Loucy (cell line): ENCODE measurements at regions not wholly inside any gene's neighbourhood (a gene's known extent, or its start where the extent isn't known, plus 50 kb on each side); places are given as distances from the start of the nearest gene placed in this dataset.

Source experiments
- EZH2phosphoT487 ChIP-seq: fragments of 200-600 bp; IDR thresholded peaks from 2 replicates; pipeline ENCODE4 v1.6.1; 2018; ENCODE audit warnings: antibody characterized with exemption, mild to moderate bottlenecking, moderate library complexity, borderline replicate concordance
- TF ChIP-seq, protein P1 (sequence below): fragments of 200-600 bp; sonication (generic); conservative IDR thresholded peaks from 2 replicates; pipeline ENCODE4 v1.5.1; 2014; ENCODE audit warnings: mild to moderate bottlenecking, antibody characterized with exemption, low read length

DNA sequence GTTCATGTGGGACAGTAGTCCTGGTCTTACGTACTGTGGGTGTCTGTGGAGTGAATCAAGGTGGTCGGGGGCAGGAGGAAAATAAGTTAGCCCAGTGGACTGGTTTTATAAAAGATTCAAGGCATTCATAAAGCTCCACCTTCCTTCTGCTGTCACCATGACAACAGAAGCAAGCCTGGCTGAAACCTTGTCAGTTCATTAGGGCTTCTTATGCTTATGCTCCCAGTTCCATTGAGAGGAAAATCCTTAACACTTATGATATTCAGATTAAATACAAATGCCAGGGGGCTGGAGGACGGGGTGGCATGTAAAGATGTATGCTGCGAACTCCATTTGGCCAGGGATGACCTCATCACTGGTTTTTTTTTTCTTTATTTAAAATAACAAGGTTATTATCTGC lies 283.1 kb upstream of the ATP10A start:
- no peak for TF ChIP-seq EZH2phosphoT487
- TF ChIP-seq, protein P1, sequence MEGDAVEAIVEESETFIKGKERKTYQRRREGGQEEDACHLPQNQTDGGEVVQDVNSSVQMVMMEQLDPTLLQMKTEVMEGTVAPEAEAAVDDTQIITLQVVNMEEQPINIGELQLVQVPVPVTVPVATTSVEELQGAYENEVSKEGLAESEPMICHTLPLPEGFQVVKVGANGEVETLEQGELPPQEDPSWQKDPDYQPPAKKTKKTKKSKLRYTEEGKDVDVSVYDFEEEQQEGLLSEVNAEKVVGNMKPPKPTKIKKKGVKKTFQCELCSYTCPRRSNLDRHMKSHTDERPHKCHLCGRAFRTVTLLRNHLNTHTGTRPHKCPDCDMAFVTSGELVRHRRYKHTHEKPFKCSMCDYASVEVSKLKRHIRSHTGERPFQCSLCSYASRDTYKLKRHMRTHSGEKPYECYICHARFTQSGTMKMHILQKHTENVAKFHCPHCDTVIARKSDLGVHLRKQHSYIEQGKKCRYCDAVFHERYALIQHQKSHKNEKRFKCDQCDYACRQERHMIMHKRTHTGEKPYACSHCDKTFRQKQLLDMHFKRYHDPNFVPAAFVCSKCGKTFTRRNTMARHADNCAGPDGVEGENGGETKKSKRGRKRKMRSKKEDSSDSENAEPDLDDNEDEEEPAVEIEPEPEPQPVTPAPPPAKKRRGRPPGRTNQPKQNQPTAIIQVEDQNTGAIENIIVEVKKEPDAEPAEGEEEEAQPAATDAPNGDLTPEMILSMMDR = no peak
